SK-N-SH treated with all-trans-retinoic acid at 6 μM for 48 hours (cell line): ENCODE measurements at regions not wholly inside any gene's neighbourhood (a gene's known extent, or its start where the extent isn't known, plus 50 kb on each side); places are given as distances from the start of the nearest gene placed in this dataset.

Experiments
- ATAC-seq: fragments of 200-7000 bp; cut with Tn5 transposase; 3 replicates; pipeline ENCODE4 v1.9.1; 2020; ENCODE audit warnings: mild to moderate bottlenecking, moderate library complexity
- BACH2 ChIP-seq: fragments of 250-450 bp; sonication (Bioruptor Pico); IDR thresholded peaks from 2 replicates; pipeline ENCODE4 v1.9.0; 2021; ENCODE audit warnings: mild to moderate bottlenecking, borderline replicate concordance
- CSDC2 ChIP-seq: fragments of 250-450 bp; sonication (Bioruptor Pico); IDR thresholded peaks from 2 replicates; pipeline ENCODE4 v1.5.0; 2020; ENCODE audit warnings: mild to moderate bottlenecking, moderate library complexity
- CSRNP3 ChIP-seq: fragments of 250-450 bp; sonication (Bioruptor Pico); IDR thresholded peaks from 2 replicates; pipeline ENCODE4 v1.5.1; 2021; ENCODE audit warnings: mild to moderate bottlenecking, moderate library complexity
- ESRRG ChIP-seq: fragments of 250-450 bp; sonication (Bioruptor Pico); IDR thresholded peaks from 2 replicates; pipeline ENCODE4 v1.6.1; 2021; ENCODE audit warnings: mild to moderate bottlenecking
- GLIS3 ChIP-seq: fragments of 250-450 bp; sonication (Bioruptor Pico); IDR thresholded peaks from 2 replicates; pipeline ENCODE4 v1.5.0; 2020; ENCODE audit warnings: mild to moderate bottlenecking, moderate library complexity
- OSR1 ChIP-seq: fragments of 250-450 bp; sonication (Bioruptor Pico); IDR thresholded peaks from 2 replicates; pipeline ENCODE4 v1.8.0; 2022; ENCODE audit warnings: moderate library complexity, mild to moderate bottlenecking, inconsistent platforms
- PPARA ChIP-seq: fragments of 250-450 bp; sonication (Bioruptor Pico); IDR thresholded peaks from 2 replicates; pipeline ENCODE4 v1.5.0; 2020; ENCODE audit warnings: mild to moderate bottlenecking, borderline replicate concordance
- SNAI2 ChIP-seq: fragments of 250-450 bp; sonication (Bioruptor Pico); IDR thresholded peaks from 2 replicates; pipeline ENCODE4 v1.5.0; 2020; ENCODE audit warnings: mild to moderate bottlenecking, moderate library complexity
- TCF4 ChIP-seq: fragments of 250-450 bp; sonication (Bioruptor Pico); IDR thresholded peaks from 2 replicates; pipeline ENCODE4 v1.8.0; 2021; ENCODE audit warnings: mild to moderate bottlenecking, moderate library complexity, borderline replicate concordance
- ZC3H10 ChIP-seq: fragments of 250-450 bp; sonication (Bioruptor Pico); IDR thresholded peaks from 2 replicates; pipeline ENCODE4 v1.5.1; 2021; ENCODE audit warnings: mild to moderate bottlenecking, moderate library complexity
- ZFP3 ChIP-seq: fragments of 250-450 bp; sonication (Bioruptor Pico); IDR thresholded peaks from 2 replicates; pipeline ENCODE4 v1.5.0; 2020; ENCODE audit warnings: mild to moderate bottlenecking, moderate library complexity
- ZFP30 ChIP-seq: fragments of 450-650 bp; formaldehyde crosslinking; IDR thresholded peaks from 2 replicates; pipeline ENCODE4 v1.5.0; 2022; ENCODE audit warnings: mild to moderate bottlenecking, moderate library complexity
- ZNF565 ChIP-seq: fragments of 450-650 bp; formaldehyde crosslinking; conservative IDR thresholded peaks from 2 replicates; pipeline ENCODE4 v1.5.0; 2020; ENCODE audit warnings: low read depth, mild to moderate bottlenecking, moderate library complexity
- ZNF8 ChIP-seq: fragments of 450-650 bp; formaldehyde crosslinking; IDR thresholded peaks from 2 replicates; pipeline ENCODE4 v1.5.0; 2020; ENCODE audit warnings: mild to moderate bottlenecking, moderate library complexity
- TF ChIP-seq, protein P1 (sequence below): fragments of 250-450 bp; sonication (Bioruptor Pico); IDR thresholded peaks from 2 replicates; pipeline ENCODE4 v1.5.1; 2020; ENCODE audit warnings: low read depth, mild to moderate bottlenecking, moderate library complexity
- TF ChIP-seq, protein P2 (sequence below): fragments of 250-450 bp; sonication (Bioruptor Pico); IDR thresholded peaks from 2 replicates; pipeline ENCODE4 v1.8.0; 2021; ENCODE audit warnings: low read depth, mild to moderate bottlenecking, moderate library complexity, borderline replicate concordance
- TF ChIP-seq, protein P3 (sequence below): fragments of 250-450 bp; sonication (Bioruptor Pico); IDR thresholded peaks from 2 replicates; pipeline ENCODE4 v1.8.0; 2020; ENCODE audit warnings: mild to moderate bottlenecking, moderate library complexity, borderline replicate concordance

GRCh38 chr21:16563116-16563515 lies 833.3 kb downstream of the USP25 start:
- no peak for ATAC-seq
- TF ChIP-seq CSRNP3 (CRISPR knock-in tag), result no peak
- TF ChIP-seq GLIS3, result no peak
- TF ChIP-seq ZNF565 (CRISPR knock-in tag), result no peak
- TF ChIP-seq, protein P1, sequence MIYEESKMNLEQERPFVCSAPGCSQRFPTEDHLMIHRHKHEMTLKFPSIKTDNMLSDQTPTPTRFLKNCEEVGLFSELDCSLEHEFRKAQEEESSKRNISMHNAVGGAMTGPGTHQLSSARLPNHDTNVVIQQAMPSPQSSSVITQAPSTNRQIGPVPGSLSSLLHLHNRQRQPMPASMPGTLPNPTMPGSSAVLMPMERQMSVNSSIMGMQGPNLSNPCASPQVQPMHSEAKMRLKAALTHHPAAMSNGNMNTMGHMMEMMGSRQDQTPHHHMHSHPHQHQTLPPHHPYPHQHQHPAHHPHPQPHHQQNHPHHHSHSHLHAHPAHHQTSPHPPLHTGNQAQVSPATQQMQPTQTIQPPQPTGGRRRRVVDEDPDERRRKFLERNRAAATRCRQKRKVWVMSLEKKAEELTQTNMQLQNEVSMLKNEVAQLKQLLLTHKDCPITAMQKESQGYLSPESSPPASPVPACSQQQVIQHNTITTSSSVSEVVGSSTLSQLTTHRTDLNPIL (CRISPR knock-in tag), result no peak
- TF ChIP-seq CSDC2 (CRISPR knock-in tag), result no peak
- TF ChIP-seq BACH2 (CRISPR knock-in tag), result no peak
- TF ChIP-seq PPARA (CRISPR knock-in tag), result no peak
- no peak for TF ChIP-seq ZFP30 (CRISPR knock-in tag)

GRCh38 chr21:16563795-16564194 lies 834.0 kb downstream of the USP25 start:
- TF ChIP-seq OSR1 (CRISPR knock-in tag) (no peak), ZNF565 (CRISPR knock-in tag) (no peak)
- peak; percentile 58; the same call in 2 of the 3 replicates for ATAC-seq

GRCh38 chr21:16568244-16568643 lies 838.5 kb downstream of the USP25 start:
- ATAC-seq, result no peak

GRCh38 chr21:16568661-16569060 lies 838.9 kb downstream of the USP25 start:
- ATAC-seq, result no peak
- TF ChIP-seq, protein P1 (CRISPR knock-in tag), result no peak
- TF ChIP-seq PPARA (CRISPR knock-in tag) (no peak), ZFP30 (CRISPR knock-in tag) (no peak), GLIS3 (no peak), ZNF565 (CRISPR knock-in tag) (no peak), ESRRG (CRISPR knock-in tag) (no peak), SNAI2 (CRISPR knock-in tag) (no peak), ZC3H10 (CRISPR knock-in tag) (no peak)
- TF ChIP-seq, protein P2, sequence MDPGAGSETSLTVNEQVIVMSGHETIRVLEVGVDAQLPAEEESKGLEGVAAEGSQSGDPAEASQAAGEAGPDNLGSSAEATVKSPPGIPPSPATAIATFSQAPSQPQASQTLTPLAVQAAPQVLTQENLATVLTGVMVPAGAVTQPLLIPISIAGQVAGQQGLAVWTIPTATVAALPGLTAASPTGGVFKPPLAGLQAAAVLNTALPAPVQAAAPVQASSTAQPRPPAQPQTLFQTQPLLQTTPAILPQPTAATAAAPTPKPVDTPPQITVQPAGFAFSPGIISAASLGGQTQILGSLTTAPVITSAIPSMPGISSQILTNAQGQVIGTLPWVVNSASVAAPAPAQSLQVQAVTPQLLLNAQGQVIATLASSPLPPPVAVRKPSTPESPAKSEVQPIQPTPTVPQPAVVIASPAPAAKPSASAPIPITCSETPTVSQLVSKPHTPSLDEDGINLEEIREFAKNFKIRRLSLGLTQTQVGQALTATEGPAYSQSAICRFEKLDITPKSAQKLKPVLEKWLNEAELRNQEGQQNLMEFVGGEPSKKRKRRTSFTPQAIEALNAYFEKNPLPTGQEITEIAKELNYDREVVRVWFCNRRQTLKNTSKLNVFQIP, result no peak
- TF ChIP-seq, protein P3, sequence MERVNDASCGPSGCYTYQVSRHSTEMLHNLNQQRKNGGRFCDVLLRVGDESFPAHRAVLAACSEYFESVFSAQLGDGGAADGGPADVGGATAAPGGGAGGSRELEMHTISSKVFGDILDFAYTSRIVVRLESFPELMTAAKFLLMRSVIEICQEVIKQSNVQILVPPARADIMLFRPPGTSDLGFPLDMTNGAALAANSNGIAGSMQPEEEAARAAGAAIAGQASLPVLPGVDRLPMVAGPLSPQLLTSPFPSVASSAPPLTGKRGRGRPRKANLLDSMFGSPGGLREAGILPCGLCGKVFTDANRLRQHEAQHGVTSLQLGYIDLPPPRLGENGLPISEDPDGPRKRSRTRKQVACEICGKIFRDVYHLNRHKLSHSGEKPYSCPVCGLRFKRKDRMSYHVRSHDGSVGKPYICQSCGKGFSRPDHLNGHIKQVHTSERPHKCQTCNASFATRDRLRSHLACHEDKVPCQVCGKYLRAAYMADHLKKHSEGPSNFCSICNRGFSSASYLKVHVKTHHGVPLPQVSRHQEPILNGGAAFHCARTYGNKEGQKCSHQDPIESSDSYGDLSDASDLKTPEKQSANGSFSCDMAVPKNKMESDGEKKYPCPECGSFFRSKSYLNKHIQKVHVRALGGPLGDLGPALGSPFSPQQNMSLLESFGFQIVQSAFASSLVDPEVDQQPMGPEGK (CRISPR knock-in tag), result no peak

More at GRCh38 chr21:16568244-16568643, 838.5 kb downstream of the USP25 start:
- TF ChIP-seq, protein P1 (CRISPR knock-in tag), result no peak
- TF ChIP-seq ZNF8 (CRISPR knock-in tag) (no peak), CSDC2 (CRISPR knock-in tag) (no peak), BACH2 (CRISPR knock-in tag) (no peak), SNAI2 (CRISPR knock-in tag) (no peak), ZC3H10 (CRISPR knock-in tag) (no peak), CSRNP3 (CRISPR knock-in tag) (no peak), OSR1 (CRISPR knock-in tag) (no peak), PPARA (CRISPR knock-in tag) (no peak), ZNF565 (CRISPR knock-in tag) (no peak), ZFP3 (CRISPR knock-in tag) (no peak), TCF4 (CRISPR knock-in tag) (no peak)
- TF ChIP-seq, protein P3 (CRISPR knock-in tag), result no peak
